Thoracic aorta (tissue), 2 donors: ENCODE measurements at regions not wholly inside any gene's neighbourhood (a gene's known extent, or its start where the extent isn't known, plus 50 kb on each side); places are given as distances from the start of the nearest gene placed in this dataset.

ENCODE experiments used
- ATAC-seq: fragments of 150-250 bp; one replicate; pipeline ENCODE4 v1.8.0; 2017; ENCODE audit warnings: low read depth; ENCODE audit not compliant: insufficient number of reproducible peaks, low FRiP score
- DNase-seq: peaks from one replicate; pipeline ENCODE4 v3.0.0-alpha.2; 2020; ENCODE audit warnings: low spot score
- H3K27ac ChIP-seq, 2 donors: fragments of 200-600 bp; sonication (generic); 1 replicate in 1 of 2; 2 replicates in 1 of 2; pipeline ENCODE4 v1.5.1; 2016; ENCODE audit warnings: mild to moderate bottlenecking in 2 of 2, moderate library complexity in 2 of 2
- H3K27me3 ChIP-seq: fragments of 200-600 bp; sonication (generic); replicated peaks from 2 replicates; pipeline ENCODE4 v1.6.0; 2016; ENCODE audit warnings: mild to moderate bottlenecking; ENCODE audit not compliant: insufficient read depth
- H3K36me3 ChIP-seq: fragments of 200-600 bp; sonication (generic); one replicate; pipeline ENCODE4 v1.5.1; 2016
- H3K4me1 ChIP-seq, 2 donors: fragments of 200-600 bp; sonication (generic); 1 replicate in 1 of 2; 2 replicates in 1 of 2; pipeline versions ENCODE4 v1.5.1 to v1.6.0; 2016; ENCODE audit warnings: low read depth in 2 of 2, mild to moderate bottlenecking in 1 of 2; ENCODE audit not compliant: control insufficient read depth in 1 of 2
- H3K4me3 ChIP-seq: fragments of 200-600 bp; sonication (generic); 2 replicates; pipeline ENCODE4 v1.5.1; 2016; ENCODE audit warnings: mild to moderate bottlenecking
- H3K9me3 ChIP-seq: fragments of 200-600 bp; sonication (generic); 2 replicates; pipeline ENCODE4 v1.5.1; 2016
- TF ChIP-seq, protein P1 (sequence below): fragments of 200-600 bp; sonication (generic); IDR thresholded peaks from one replicate; pipeline ENCODE4 v1.5.1; 2019; ENCODE audit warnings: antibody characterized with exemption

DNA sequence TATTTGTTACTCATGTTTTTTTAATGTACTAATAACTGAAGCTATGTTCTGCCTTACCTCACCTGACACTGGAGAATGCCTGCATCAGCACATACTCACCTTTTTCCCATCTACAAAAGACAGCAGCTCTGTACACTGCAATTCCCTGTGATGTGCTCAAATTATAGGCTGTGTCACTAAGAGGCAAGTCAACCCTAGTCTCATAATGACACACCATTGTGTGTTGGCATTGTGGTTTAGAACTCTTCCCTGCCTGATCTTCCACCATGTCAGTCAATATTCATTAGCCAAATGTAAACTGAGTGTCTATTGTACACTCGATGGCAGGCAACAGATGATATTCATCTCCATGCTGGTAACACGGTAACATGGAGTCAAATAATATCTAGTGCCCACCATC is 332.1 kb upstream of the TCF4 start:
- H3K9me3 ChIP-seq: no peaks in the 10 kb centered on the region
- ATAC-seq (no peak), DNase-seq (no peak)
- no peaks in the 10 kb centered on the region for H3K36me3 ChIP-seq
- TF ChIP-seq, protein P1, sequence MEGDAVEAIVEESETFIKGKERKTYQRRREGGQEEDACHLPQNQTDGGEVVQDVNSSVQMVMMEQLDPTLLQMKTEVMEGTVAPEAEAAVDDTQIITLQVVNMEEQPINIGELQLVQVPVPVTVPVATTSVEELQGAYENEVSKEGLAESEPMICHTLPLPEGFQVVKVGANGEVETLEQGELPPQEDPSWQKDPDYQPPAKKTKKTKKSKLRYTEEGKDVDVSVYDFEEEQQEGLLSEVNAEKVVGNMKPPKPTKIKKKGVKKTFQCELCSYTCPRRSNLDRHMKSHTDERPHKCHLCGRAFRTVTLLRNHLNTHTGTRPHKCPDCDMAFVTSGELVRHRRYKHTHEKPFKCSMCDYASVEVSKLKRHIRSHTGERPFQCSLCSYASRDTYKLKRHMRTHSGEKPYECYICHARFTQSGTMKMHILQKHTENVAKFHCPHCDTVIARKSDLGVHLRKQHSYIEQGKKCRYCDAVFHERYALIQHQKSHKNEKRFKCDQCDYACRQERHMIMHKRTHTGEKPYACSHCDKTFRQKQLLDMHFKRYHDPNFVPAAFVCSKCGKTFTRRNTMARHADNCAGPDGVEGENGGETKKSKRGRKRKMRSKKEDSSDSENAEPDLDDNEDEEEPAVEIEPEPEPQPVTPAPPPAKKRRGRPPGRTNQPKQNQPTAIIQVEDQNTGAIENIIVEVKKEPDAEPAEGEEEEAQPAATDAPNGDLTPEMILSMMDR: no peak
- H3K4me1 ChIP-seq: no peaks in the 10 kb centered on the region
- no peaks in the 10 kb centered on the region for H3K27me3 ChIP-seq
- H3K27ac ChIP-seq: no peak overlapping the region
- no peak overlapping the region for H3K4me3 ChIP-seq

DNA sequence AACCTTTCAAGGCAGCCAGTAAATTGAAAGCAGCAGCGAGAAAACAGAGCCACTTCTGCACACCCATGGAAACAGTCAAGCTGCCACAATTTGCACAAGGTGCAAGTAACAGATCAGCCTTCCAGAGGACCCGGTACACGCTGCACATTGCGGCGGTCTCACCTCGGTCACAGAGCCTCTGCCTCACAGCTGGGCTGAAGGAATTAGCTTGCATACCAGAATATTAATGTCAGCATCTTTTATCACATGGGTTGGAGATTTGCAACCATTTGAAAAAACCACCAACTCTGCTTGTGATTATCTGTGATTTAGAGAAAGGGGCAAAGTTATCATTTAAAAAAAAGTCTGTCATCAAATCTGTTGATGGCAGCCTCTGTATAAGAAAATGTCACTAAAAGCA is 330.5 kb upstream of the TCF4 start:
- H3K36me3 ChIP-seq: no peaks in the 10 kb centered on the region
- H3K4me3 ChIP-seq: no peak overlapping the region
- no peaks in the 10 kb centered on the region for H3K27me3 ChIP-seq
- no peaks in the 10 kb centered on the region for H3K9me3 ChIP-seq
- TF ChIP-seq, protein P1: no peak
- no peaks in the 10 kb centered on the region for H3K4me1 ChIP-seq
- DNase-seq (no peak), ATAC-seq (no peak)
- H3K27ac ChIP-seq: no peak overlapping the region

- Histone ChIP-seq H3K27ac (no peak overlapping the region), H3K9me3 (no peaks in the 10 kb centered on the region), H3K36me3 (no peaks in the 10 kb centered on the region), H3K27me3 (no peaks in the 10 kb centered on the region), H3K4me1 (peaks cover 0 to 8% of the 10 kb centered on the region in 2 donors), H3K4me3 (no peak overlapping the region)
- DNase-seq (no peak), ATAC-seq (no peak)
- TF ChIP-seq, protein P1: no peak
These were observed 324.9 kb upstream of the TCF4 start for GRCh38 chr18:55912919-55913318.

- no peaks in the 10 kb centered on the region for H3K36me3 ChIP-seq
- H3K27ac ChIP-seq: no peak overlapping the region
- no peak overlapping the region for H3K4me3 ChIP-seq
- peaks cover 0 to 12% of the 10 kb centered on the region in 2 donors for H3K4me1 ChIP-seq
- DNase-seq (no peak), ATAC-seq (no peak)
- no peaks in the 10 kb centered on the region for H3K27me3 ChIP-seq
- TF ChIP-seq, protein P1: no peak
- H3K9me3 ChIP-seq: no peaks in the 10 kb centered on the region
These were observed 324.1 kb upstream of the TCF4 start for GRCh38 chr18:55912071-55912470.

GRCh38 chr18:55910296-55910695 is 322.3 kb upstream of the TCF4 start:
- TF ChIP-seq, protein P1: no peak
- ATAC-seq (no peak), DNase-seq (no peak)
- H3K9me3 ChIP-seq: no peaks in the 10 kb centered on the region
- no peak overlapping the region for H3K4me3 ChIP-seq
- H3K36me3 ChIP-seq: no peaks in the 10 kb centered on the region
- H3K4me1 ChIP-seq: peaks cover 0 to 16% of the 10 kb centered on the region in 2 donors
- no peaks in the 10 kb centered on the region for H3K27me3 ChIP-seq
- no peak overlapping the region for H3K27ac ChIP-seq
